IPS DF 6.9 (cell line): ENCODE measurements at regions not wholly inside any gene's neighbourhood (a gene's known extent, or its start where the extent isn't known, plus 50 kb on each side); places are given as distances from the start of the nearest gene placed in this dataset.
"Not testable (repeated sequence)": the region's sequence is repeated elsewhere in the genome, so short reads cannot be mapped to it uniquely, and the experiment has no call there.

Experiments used
- DNase-seq: peaks from one replicate; pipeline ENCODE4 v3.0.0-alpha.2; 2013; ENCODE audit warnings: low read depth, low spot score
- H3K27ac ChIP-seq: one replicate; pipeline ENCODE4 v1.5.1; 2013; ENCODE audit warnings: low read length, control low read depth
- H3K27me3 ChIP-seq: 2 replicates; pipeline ENCODE4 v1.6.1; 2013; ENCODE audit warnings: mild to moderate bottlenecking, low read length; ENCODE audit not compliant: control insufficient read depth, insufficient read depth
- H3K36me3 ChIP-seq: 2 replicates; pipeline ENCODE4 v1.6.1; 2013; ENCODE audit warnings: low read length; ENCODE audit not compliant: control insufficient read depth, insufficient read depth
- H3K4me1 ChIP-seq: 2 replicates; pipeline ENCODE4 v1.6.1; 2013; ENCODE audit warnings: low read length; ENCODE audit not compliant: control insufficient read depth, insufficient read depth
- H3K4me3 ChIP-seq: 2 replicates; pipeline ENCODE4 v1.5.1; 2013; ENCODE audit warnings: mild to moderate bottlenecking, low read length
- H3K9me3 ChIP-seq: 2 replicates; pipeline ENCODE4 v1.6.1; 2013; ENCODE audit warnings: low read length, inconsistent platforms; ENCODE audit not compliant: control insufficient read depth, insufficient read depth
- WGBS: extraction: QIAGEN DNeasy Blood & Tissue Kit; methylation state at CpG from one replicate; pipeline ENCODE4 v1.1.7; 2013; ENCODE audit warnings: mixed read lengths, missing lambda C conversion rate; ENCODE audit not compliant: insufficient read length, insufficient coverage; 5-methylcytosine and 5-hydroxymethylcytosine counted together

- Histone ChIP-seq H3K9me3 (no peaks in the 10 kb centered on the region), H3K27me3 (no peaks in the 10 kb centered on the region), H3K4me3 (no peak overlapping the region), H3K27ac (no peak overlapping the region), H3K36me3 (no peaks in the 10 kb centered on the region), H3K4me1 (no peaks in the 10 kb centered on the region)
- DNase-seq, result no peak
- no CpG with 5 or more reads among the region's 1 CpG for WGBS
Measured at GRCh38 chr9:6105738-6106137, 90.3 kb upstream of the RANBP6 start.

- H3K4me3 ChIP-seq, H3K4me1 ChIP-seq, H3K27ac ChIP-seq, H3K36me3 ChIP-seq, H3K27me3 ChIP-seq, H3K9me3 ChIP-seq, DNase-seq: not testable (repeated sequence)
- WGBS, result no CpG with 5 or more reads among the region's 3 CpGs
Measured at GRCh38 chr9:6104406-6104805, 89.0 kb upstream of the RANBP6 start.

- not testable (repeated sequence) for H3K4me1 ChIP-seq, DNase-seq, H3K9me3 ChIP-seq, H3K27me3 ChIP-seq, H3K27ac ChIP-seq, H3K4me3 ChIP-seq, H3K36me3 ChIP-seq
- no CpG with 5 or more reads among the region's 3 CpGs for WGBS
Measured at GRCh38 chr9:6103911-6104310, 88.5 kb upstream of the RANBP6 start.

GRCh38 chr9:6102336-6102987, 87.0 kb upstream of the RANBP6 start:
- H3K4me3 ChIP-seq, H3K36me3 ChIP-seq, H3K4me1 ChIP-seq, H3K9me3 ChIP-seq, H3K27me3 ChIP-seq, H3K27ac ChIP-seq, DNase-seq: not testable (repeated sequence)
- WGBS, result no CpG with 5 or more reads among the region's 4 CpGs

GRCh38 chr9:6101725-6102124, 86.3 kb upstream of the RANBP6 start:
- H3K4me3 ChIP-seq, H3K9me3 ChIP-seq, H3K27me3 ChIP-seq, H3K36me3 ChIP-seq, H3K4me1 ChIP-seq, H3K27ac ChIP-seq, DNase-seq: not testable (repeated sequence)
- WGBS, result no CpG with 5 or more reads among the region's 1 CpG

GRCh38 chr9:6099346-6099745, 83.9 kb upstream of the RANBP6 start:
- not testable (repeated sequence) for DNase-seq

GRCh38 chr9:6098431-6098830, 83.0 kb upstream of the RANBP6 start:
- H3K4me3 ChIP-seq, result no peak overlapping the region
- H3K27me3 ChIP-seq, result no peaks in the 10 kb centered on the region
- no CpG with 5 or more reads among the region's 1 CpG for WGBS
- no peaks in the 10 kb centered on the region for H3K36me3 ChIP-seq
- H3K4me1 ChIP-seq, result no peaks in the 10 kb centered on the region
- H3K27ac ChIP-seq, result no peak overlapping the region
- no peaks in the 10 kb centered on the region for H3K9me3 ChIP-seq
- no peak for DNase-seq

More at GRCh38 chr9:6099346-6099745, 83.9 kb upstream of the RANBP6 start:
- H3K4me3 ChIP-seq, H3K4me1 ChIP-seq, H3K27ac ChIP-seq, H3K36me3 ChIP-seq, H3K9me3 ChIP-seq, H3K27me3 ChIP-seq: not testable (repeated sequence)

GRCh38 chr9:6096821-6097220, 81.4 kb upstream of the RANBP6 start:
- no peak overlapping the region for H3K27ac ChIP-seq
- no CpG with 5 or more reads among the region's 3 CpGs for WGBS

GRCh38 chr9:6090277-6091210, 75.1 kb upstream of the RANBP6 start:
- Histone ChIP-seq H3K4me3 (no peak overlapping the region), H3K9me3 (no peaks in the 10 kb centered on the region), H3K36me3 (no peaks in the 10 kb centered on the region), H3K27ac (no peak overlapping the region), H3K4me1 (no peaks in the 10 kb centered on the region), H3K27me3 (no peaks in the 10 kb centered on the region)
- WGBS, result no CpG with 5 or more reads among the region's 1 CpG
- DNase-seq, result no peak

More at GRCh38 chr9:6096821-6097220, 81.4 kb upstream of the RANBP6 start:
- Histone ChIP-seq H3K4me1 (no peaks in the 10 kb centered on the region), H3K4me3 (no peak overlapping the region), H3K36me3 (no peaks in the 10 kb centered on the region), H3K9me3 (no peaks in the 10 kb centered on the region), H3K27me3 (no peaks in the 10 kb centered on the region)
- no peak for DNase-seq

- H3K27me3 ChIP-seq, result no peaks in the 10 kb centered on the region
- H3K4me3 ChIP-seq, result no peak overlapping the region
- DNase-seq, result no peak
- H3K36me3 ChIP-seq, result no peaks in the 10 kb centered on the region
- no peak overlapping the region for H3K27ac ChIP-seq
- no peaks in the 10 kb centered on the region for H3K9me3 ChIP-seq
- WGBS, result no CpG with 5 or more reads among the region's 1 CpG
- H3K4me1 ChIP-seq, result no peaks in the 10 kb centered on the region
Measured at GRCh38 chr9:6089300-6089699, 73.9 kb upstream of the RANBP6 start.
